Endothelial cell of umbilical vein (primary cell): ENCODE measurements at regions not wholly inside any gene's neighbourhood (a gene's known extent, or its start where the extent isn't known, plus 50 kb on each side); places are given as distances from the start of the nearest gene placed in this dataset.

Experiments used
- BruUV-seq: library from RNA; stranded (reverse); fragments of 400-500 nt; replicated peaks from 2 replicates; lab custom pipeline; 2021; lab: Mats Ljungman, UMichigan
- CTCF ChIA-PET: fragments of 300-600, 350-600 bp; sonication (Branson Sonifier 250); formaldehyde crosslinking; loops from one replicate; lab custom pipeline; 2021; ENCODE audit warnings: antibody characterized with exemption, inconsistent platforms; lab: Charles Lee
- POLR2A ChIA-PET: fragments of 300-600, 350-600 bp; sonication (Branson Sonifier 250); formaldehyde crosslinking; loops from one replicate; lab custom pipeline; 2021; ENCODE audit warnings: antibody characterized with exemption, inconsistent platforms; lab: Charles Lee
- DNase-seq: peaks from one replicate; pipeline ENCODE4 v3.0.0-alpha.2; 2011; ENCODE audit warnings: low read depth, low spot score
- FAIRE-seq: peaks from 2 replicates; lab custom pipeline; 2011; peaks lifted over from hg19 to GRCh38; lab: Jason Lieb, UNC
- H2AFZ ChIP-seq: 2 replicates; pipeline ENCODE4 v1.6.0; 2012; ENCODE audit warnings: low read depth, low read length, control low read depth, inconsistent platforms
- H3K27ac ChIP-seq: 2 replicates; pipeline ENCODE4 v1.5.1; 2011; ENCODE audit warnings: low read depth, mild to moderate bottlenecking, control low read depth, low read length, moderate library complexity; ENCODE audit not compliant: insufficient read depth
- H3K27me3 ChIP-seq, 2 experiments: 2 replicates each; pipeline versions ENCODE4 v1.6.0 to v1.6.1; 2011; ENCODE audit warnings: low read length in 2 of 2, mixed read lengths in 1 of 2; ENCODE audit not compliant: control insufficient read depth in 2 of 2, insufficient read depth in 2 of 2
- H3K36me3 ChIP-seq, 2 experiments: 2 replicates in 1 of 2; 3 replicates in 1 of 2; pipeline ENCODE4 v1.5.1; 2011; ENCODE audit warnings: low read length in 2 of 2, mild to moderate bottlenecking in 1 of 2, moderate library complexity in 1 of 2; ENCODE audit not compliant: control insufficient read depth in 2 of 2, insufficient read depth in 2 of 2; ENCODE audit errors: extremely low read depth in 1 of 2
- H3K4me1 ChIP-seq: 3 replicates; pipeline ENCODE4 v1.5.1; 2011; ENCODE audit warnings: mild to moderate bottlenecking, low read length; ENCODE audit not compliant: control insufficient read depth, insufficient read depth; ENCODE audit errors: extremely low read depth
- H3K4me2 ChIP-seq: 2 replicates; pipeline ENCODE4 v1.6.1; 2011; ENCODE audit warnings: low read length, control low read depth, mixed read lengths; ENCODE audit not compliant: insufficient read depth
- H3K4me3 ChIP-seq, 3 experiments: fragments of 200-600 bp in 1 of 3; sonication (generic), shearing (Covaris generic) in 1 of 3; replicated peaks in 1 of 3; 2 replicates each; pipeline ENCODE4 v1.5.1; 2011 to 2016; ENCODE audit warnings: control low read depth in 3 of 3, low read length in 3 of 3, mild to moderate bottlenecking in 2 of 3, inconsistent platforms in 1 of 3, low read depth in 1 of 3, moderate library complexity in 1 of 3; ENCODE audit not compliant: insufficient read depth in 1 of 3
- H3K79me2 ChIP-seq: 2 replicates; pipeline ENCODE4 v1.6.0; 2012; ENCODE audit warnings: low read length, inconsistent platforms; ENCODE audit not compliant: control insufficient read depth, insufficient read depth
- H3K9ac ChIP-seq: replicated peaks from 2 replicates; pipeline ENCODE3; 2011; ENCODE audit warnings: low read length, control low read depth; ENCODE audit not compliant: insufficient read depth; ENCODE audit errors: extremely low read depth
- H3K9me1 ChIP-seq: replicated peaks from 3 replicates; pipeline ENCODE4 v1.6.0; 2011; ENCODE audit warnings: mild to moderate bottlenecking, low read length; ENCODE audit not compliant: control insufficient read depth, insufficient read depth; ENCODE audit errors: extremely low read depth
- H3K9me3 ChIP-seq: replicated peaks from 2 replicates; pipeline ENCODE4 v1.5.1; 2012; ENCODE audit warnings: low read length, inconsistent platforms; ENCODE audit not compliant: control insufficient read depth, insufficient read depth
- H4K20me1 ChIP-seq: replicated peaks from 2 replicates; pipeline ENCODE3; 2011; ENCODE audit warnings: mild to moderate bottlenecking, low read length; ENCODE audit not compliant: control insufficient read depth, insufficient read depth; ENCODE audit errors: extremely low read depth
- CTCF ChIP-seq, 2 donors: IDR thresholded peaks; 1 replicate in 1 of 2; 2 replicates in 1 of 2; pipeline ENCODE4 v1.5.1; 2011; ENCODE audit warnings: low read length in 2 of 2, mild to moderate bottlenecking in 2 of 2, moderate library complexity in 2 of 2, control low read depth in 1 of 2, inconsistent platforms in 1 of 2, low read depth in 1 of 2; ENCODE audit not compliant: insufficient read depth in 1 of 2; ENCODE audit errors: extremely low read depth in 1 of 2
- EZH2 ChIP-seq: IDR thresholded peaks from 2 replicates; pipeline ENCODE4 v1.6.1; 2012; ENCODE audit warnings: borderline replicate concordance, low read depth, mild to moderate bottlenecking, moderate library complexity, low read length, inconsistent platforms; ENCODE audit not compliant: severe bottlenecking
- FOS ChIP-seq: IDR thresholded peaks from 2 replicates; pipeline ENCODE4 v1.6.1; 2011; ENCODE audit warnings: mild to moderate bottlenecking, low read length, moderate library complexity, borderline replicate concordance; ENCODE audit not compliant: insufficient read depth
- GATA2 ChIP-seq: IDR thresholded peaks from 2 replicates; pipeline ENCODE4 v1.7.0; 2011; ENCODE audit warnings: low read depth, mild to moderate bottlenecking, moderate library complexity, mixed read lengths, low read length; ENCODE audit not compliant: insufficient read length, insufficient read depth
- JUN ChIP-seq: IDR thresholded peaks from 2 replicates; pipeline ENCODE4 v1.6.1; 2011; ENCODE audit warnings: borderline replicate concordance, low read depth; ENCODE audit not compliant: insufficient read length, insufficient read depth
- MAX ChIP-seq: IDR thresholded peaks from 2 replicates; pipeline ENCODE4 v1.6.1; 2011; ENCODE audit not compliant: insufficient read depth, insufficient read length
- MYC ChIP-seq: IDR thresholded peaks from one replicate; pipeline ENCODE4 v1.6.1; 2011; ENCODE audit warnings: mild to moderate bottlenecking, low read depth, low read length
- POLR2A ChIP-seq: IDR thresholded peaks from 2 replicates; pipeline ENCODE4 v1.6.1; 2012; ENCODE audit warnings: low read depth, mild to moderate bottlenecking, control low read depth, low read length
- POLR2AphosphoS5 ChIP-seq: IDR thresholded peaks from 2 replicates; pipeline ENCODE4 v1.6.1; 2012; ENCODE audit warnings: low read depth, mild to moderate bottlenecking, control low read depth, low read length, moderate library complexity; ENCODE audit not compliant: insufficient read depth
- dilution Hi-C: fragments of 300-500 bp; cut with MboI; formaldehyde crosslinking; loops from one replicate; pipeline ENCODE4 v1.15.0; 2019; ENCODE audit warnings: low sequenced_read_pairs; ENCODE audit not compliant: extremely low pct_ligation_motif_present
- intact Hi-C: fragments of 100-400 bp; cut with micrococcal nuclease; formaldehyde crosslinking; loops from one replicate; pipeline ENCODE4 v1.10.0; 2022

- DNase-seq (no peak), FAIRE-seq (no peak)
- Histone ChIP-seq H3K4me2 (no peak overlapping the region), H4K20me1 (no peaks in the 10 kb centered on the region), H3K9me3 (no peaks in the 10 kb centered on the region), H3K36me3 (no peaks in the 10 kb centered on the region), H3K9ac (no peak overlapping the region), H3K27me3 (no peaks in the 10 kb centered on the region), H3K4me1 (no peaks in the 10 kb centered on the region), H3K79me2 (no peaks in the 10 kb centered on the region), H3K9me1 (no peaks in the 10 kb centered on the region), H3K27ac (no peak overlapping the region), H3K4me3 (no peak overlapping the region), H2AFZ (no peak overlapping the region)
- TF ChIP-seq JUN: no peak
- no peak for TF ChIP-seq EZH2
- TF ChIP-seq FOS: no peak
- no peak for TF ChIP-seq MYC
- no peak for TF ChIP-seq MAX
- no peak for TF ChIP-seq GATA2
- no peak for TF ChIP-seq POLR2AphosphoS5
- no peak for TF ChIP-seq CTCF (IDR thresholded peaks at IDR 0.05; ENCODE audit: extremely low read depth in 1 of 2, insufficient read depth in 1 of 2, low read depth in 1 of 2, low read length in 2 of 2)
- TF ChIP-seq POLR2A: no peak
- ChIA-PET POLR2A (no interaction called here), CTCF (no interaction called here)
- dilution Hi-C loops: no loop called here
- BruUV-seq: no TSS peak
- intact Hi-C loops: no loop called here
Measured at GRCh38 chr4:55016131-55016530, 109.3 kb downstream of the KDR start.
